ENCODE measurements at regions not wholly inside any gene's neighbourhood (a gene's known extent, or its start where the extent isn't known, plus 50 kb on each side); places are given as distances from the start of the nearest gene placed in this dataset.

GRCh38 chr13:40197936-40198595 is 468.4 kb downstream of the FOXO1 start:
- DNase-seq: no peak

- no peak for DNase-seq
These were observed 466.0 kb downstream of the FOXO1 start for GRCh38 chr13:40200273-40200978.

DNA sequence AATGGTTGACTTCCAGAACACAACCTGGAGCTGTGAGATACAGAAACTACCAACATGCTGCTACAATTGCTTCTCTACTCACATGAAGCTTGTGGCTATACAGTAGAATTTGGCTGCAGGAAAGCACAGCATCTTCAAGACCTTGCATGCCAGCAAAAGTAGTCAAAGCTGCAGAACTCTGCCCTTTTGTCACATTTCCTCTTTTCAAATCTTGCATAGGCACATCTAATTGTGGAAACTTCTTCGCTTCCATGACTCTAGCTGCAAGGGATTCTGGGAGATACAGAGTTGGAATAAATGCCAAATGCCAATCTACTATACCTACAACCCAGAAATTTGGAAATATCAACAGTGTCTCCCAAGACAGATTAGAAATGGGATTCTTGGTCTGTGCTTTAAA is 462.2 kb downstream of the FOXO1 start:
- DNase-seq: no peak

GRCh38 chr13:40205771-40206240 is 460.6 kb downstream of the FOXO1 start:
- no peak for DNase-seq

DNA sequence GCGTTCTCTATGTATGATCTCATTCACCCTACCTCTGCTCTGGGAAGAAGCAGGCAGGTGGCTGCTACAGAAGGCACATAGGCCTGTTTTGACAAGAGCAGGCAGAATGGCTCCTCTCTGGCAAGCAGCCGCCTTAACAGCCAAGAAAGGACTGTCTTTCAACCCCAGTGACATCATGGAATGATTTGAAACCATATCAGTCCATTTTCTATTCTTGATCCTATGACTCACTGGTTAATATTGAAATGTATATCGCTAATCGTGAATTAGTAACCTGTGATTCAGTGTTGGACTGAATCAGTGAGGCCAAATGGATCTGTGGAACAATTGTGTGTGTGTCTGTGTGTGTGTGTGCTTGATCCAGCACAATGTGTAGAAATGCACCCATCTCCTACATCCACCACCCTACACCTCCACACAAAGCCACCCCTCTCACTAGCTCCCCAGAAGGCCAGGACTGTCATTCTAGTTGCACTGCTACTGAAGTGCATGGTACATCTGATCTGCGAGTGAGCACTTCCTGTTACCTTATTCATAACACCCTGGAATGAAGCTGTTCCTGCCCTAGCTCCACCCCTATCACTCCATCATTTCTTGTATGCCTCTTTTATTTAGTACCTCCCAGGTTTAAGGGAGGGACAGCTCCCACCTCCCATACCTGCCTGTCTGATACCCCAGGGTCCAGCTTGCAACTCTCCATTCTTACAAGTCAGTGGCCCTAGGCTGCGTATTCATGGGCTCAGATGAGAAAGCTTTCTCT is 460.0 kb downstream of the FOXO1 start:
- DNase-seq: peak; percentile 47

DNA sequence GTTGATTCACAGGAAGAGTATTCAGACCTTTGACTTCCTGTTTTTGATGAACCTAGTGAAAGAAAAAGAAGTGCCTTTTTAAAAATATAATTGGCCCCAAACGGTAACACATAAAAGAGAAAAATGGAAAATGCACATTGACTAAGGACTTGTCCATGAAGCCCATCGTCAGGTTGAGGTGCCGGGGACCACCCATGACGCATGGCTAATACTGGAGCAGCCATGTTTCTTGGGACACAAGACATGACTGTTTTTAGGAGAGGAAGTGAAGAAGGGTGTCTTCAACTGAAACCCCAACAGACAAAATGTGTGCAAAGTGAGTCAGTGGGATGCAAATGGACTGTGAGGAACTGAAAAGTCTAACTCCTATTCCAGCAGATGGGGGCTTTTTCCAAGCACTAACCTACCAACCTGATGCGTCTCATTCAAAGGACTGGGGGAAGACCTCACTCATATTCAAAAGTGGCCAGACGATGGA is 459.4 kb downstream of the FOXO1 start:
- no peak for DNase-seq

GRCh38 chr13:40208517-40208916 is 457.9 kb downstream of the FOXO1 start:
- no peak for DNase-seq

DNA sequence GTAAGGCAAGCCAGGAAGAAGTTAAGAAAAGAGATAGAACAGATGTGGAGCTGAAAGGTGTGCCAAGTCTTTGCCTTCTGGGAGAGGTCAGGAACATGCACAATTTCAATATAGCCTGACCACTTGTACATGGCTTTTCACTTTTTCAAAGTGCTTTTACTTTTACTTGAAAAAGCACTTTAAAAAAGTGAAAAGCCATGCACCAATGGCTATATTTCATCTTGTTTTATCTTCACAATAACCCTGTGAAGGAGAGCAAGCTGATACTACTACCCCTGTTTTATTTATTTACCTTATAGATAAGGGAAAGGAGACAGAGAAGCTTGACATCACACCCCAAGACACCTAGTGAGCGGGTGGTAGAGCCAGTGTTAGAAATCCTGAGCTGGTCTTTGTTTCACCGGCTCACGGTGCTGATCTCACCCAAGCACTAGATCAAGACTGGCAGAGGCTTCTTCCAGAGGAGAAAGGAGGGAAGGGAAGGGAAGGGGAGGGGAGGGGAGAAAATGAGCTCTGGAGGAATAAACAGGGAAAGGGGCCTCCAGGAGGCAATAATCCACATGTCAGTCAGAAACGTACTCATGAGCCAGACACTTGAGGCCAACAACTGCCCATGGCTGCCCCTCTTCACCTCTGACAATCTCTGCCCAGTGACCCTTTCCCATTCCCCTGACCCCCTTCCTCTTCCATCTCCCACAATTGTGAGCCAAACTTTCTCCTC is 455.4 kb downstream of the FOXO1 start:
- DNase-seq: no peak

- no peak for DNase-seq
These were observed 454.9 kb downstream of the FOXO1 start for GRCh38 chr13:40211586-40211968.

- no peak for DNase-seq
These were observed 452.7 kb downstream of the FOXO1 start for GRCh38 chr13:40213779-40214178.

DNA sequence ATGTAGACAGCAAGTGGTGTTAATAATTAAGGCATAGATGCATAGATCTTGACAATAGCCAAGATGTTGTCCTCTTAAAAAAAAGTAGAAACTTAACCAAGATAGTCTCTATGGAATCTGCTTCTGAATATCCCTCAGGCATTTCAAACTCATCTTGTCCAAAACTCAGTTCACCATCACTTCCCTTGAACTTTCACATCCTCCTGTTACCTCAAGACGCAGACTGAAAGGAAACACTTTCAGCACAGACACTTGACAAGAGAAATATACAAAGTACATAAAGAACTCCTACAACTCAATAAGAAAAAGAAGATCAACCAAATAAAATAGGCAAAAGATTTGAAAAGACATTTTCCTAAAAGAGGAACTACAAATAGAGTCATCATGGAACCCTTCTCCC is 451.1 kb downstream of the FOXO1 start:
- DNase-seq: no peak

DNA sequence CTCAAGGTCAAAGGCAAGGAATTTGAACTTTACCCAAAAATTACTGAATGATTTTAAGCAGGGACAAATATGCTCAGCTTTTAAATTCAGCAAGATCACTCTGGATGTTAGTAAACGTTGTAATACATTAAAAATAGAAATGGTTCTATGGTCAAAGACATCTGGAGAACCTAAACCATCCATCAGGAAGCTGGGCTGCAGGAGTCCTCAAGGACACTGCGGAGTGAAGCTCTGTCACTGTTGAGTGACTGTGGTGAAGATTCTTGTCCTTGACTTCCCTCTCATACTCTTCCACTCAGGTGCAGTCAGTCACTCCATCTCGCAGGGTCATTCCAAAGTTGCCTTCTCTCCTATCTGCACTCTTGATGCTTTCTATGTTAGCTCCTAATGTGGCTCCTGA is 450.7 kb downstream of the FOXO1 start:
- DNase-seq: no peak

GRCh38 chr13:40217675-40218074 is 448.8 kb downstream of the FOXO1 start:
- no peak for DNase-seq

DNA sequence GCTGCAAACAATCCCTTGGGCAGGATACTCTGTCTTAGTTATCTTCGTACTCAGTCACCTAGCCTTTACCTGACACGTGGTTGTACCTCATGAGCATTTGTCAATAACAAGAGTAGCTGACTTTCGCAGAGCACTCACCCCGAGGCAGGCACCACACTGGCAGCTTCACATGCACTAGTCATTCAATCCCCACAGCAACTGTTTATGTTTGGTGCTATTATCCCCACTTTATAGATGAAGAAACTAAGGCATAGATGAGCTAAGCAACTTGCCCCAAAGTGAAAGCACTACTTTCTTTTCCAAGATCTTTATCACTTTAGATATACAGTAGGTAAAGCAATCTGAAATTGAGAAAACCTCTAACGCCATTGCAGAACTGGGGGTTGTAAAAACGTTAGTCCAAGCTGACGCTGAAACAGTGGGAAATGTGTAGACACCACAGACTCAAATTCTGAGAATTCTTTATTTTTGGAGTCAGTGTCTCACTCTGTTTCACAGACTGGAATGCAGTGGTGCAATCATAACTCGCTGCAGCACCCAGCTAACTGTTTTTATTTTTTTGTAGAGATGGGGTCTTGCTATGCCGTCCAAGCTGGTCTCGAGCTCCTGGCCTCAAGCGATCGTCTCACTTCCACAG is 446.0 kb downstream of the FOXO1 start:
- peak; percentile 71 for DNase-seq

DNA sequence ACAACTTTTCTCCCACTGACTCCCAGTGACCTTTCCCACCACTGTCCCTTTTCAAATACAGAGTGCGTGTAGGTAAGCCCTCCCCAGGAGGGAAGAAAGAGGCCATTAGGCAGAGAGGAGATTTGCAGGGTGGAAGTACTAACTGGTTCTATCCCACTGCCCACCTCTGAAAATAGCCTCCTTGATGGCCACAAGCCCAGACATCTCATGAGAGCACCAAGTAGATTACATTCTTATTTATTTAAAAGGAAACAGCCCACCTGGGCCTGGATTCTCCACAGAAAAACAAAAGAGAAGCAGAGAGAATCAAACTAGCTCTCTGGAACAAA is 445.3 kb downstream of the FOXO1 start:
- no peak for DNase-seq

- DNase-seq: peak; percentile 55
These were observed 444.8 kb downstream of the FOXO1 start for GRCh38 chr13:40221460-40222201.

- DNase-seq: no peak
These were observed 442.9 kb downstream of the FOXO1 start for GRCh38 chr13:40223585-40223984.

GRCh38 chr13:40228496-40228895 is 437.9 kb downstream of the FOXO1 start:
- DNase-seq: no peak

GRCh38 chr13:40228990-40229389 is 437.5 kb downstream of the FOXO1 start:
- DNase-seq: no peak

GRCh38 chr13:40230833-40231266 is 435.6 kb downstream of the FOXO1 start:
- DNase-seq: no peak

GRCh38 chr13:40231311-40231710 is 435.1 kb downstream of the FOXO1 start:
- DNase-seq: no peak

- DNase-seq: no peak
These were observed 434.7 kb downstream of the FOXO1 start for GRCh38 chr13:40231751-40232150.

All from activated CD4-positive, alpha-beta T cell treated with anti-CD3 and anti-CD28 coated beads, Interleukin-2, Interleukin-6, amounts not matched to agents 100 ng/mL and 50 ng/mL, durations not matched to agents 16 hours and 8 hours (primary cell).